ENCODE measurements at regions not wholly inside any gene's neighbourhood (a gene's known extent, or its start where the extent isn't known, plus 50 kb on each side); places are given as distances from the start of the nearest gene placed in this dataset.

- TF ChIP-seq CTCF (IDR thresholded peaks at IDR 0.05; ENCODE audit: low read depth, low read length) (no peak), EZH2phosphoT487 (IDR thresholded peaks at IDR 0.05; ENCODE audit: low read depth) (no peak)
Measured at GRCh38 chr4:119873794-119874325, 192.8 kb downstream of the MAD2L1 start.

Measured in OCI-LY3 (cell line).